GM12873 (cell line): ENCODE measurements at regions not wholly inside any gene's neighbourhood (a gene's known extent, or its start where the extent isn't known, plus 50 kb on each side); places are given as distances from the start of the nearest gene placed in this dataset.

ENCODE experiments used
- TF ChIP-seq, protein P1 (sequence below): IDR thresholded peaks from 2 replicates; pipeline ENCODE4 v1.5.1; 2012; ENCODE audit warnings: low read depth, mild to moderate bottlenecking, moderate library complexity, low read length, control low read depth; ENCODE audit not compliant: insufficient read depth; ENCODE audit errors: missing control alignments

DNA sequence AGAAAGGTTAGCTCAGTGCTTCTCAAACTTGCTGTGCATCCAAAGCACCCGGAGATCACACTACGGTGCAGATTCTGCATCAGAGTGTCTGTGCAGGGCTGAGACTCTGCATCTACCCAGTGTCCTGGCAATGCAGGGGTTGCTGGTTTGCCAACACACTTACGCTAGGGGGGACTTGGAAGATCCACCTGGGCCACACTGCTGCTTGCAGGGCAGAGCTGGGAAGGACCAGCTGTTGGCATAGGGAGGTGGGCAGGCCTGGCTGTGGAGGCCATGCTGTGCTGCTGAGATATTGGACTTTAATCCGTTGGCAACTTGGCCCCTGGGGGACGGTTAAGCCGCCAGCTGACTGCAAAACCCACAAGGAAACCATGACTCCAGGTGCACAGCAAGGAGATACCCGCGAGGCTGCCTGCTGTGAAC lies 397.6 kb upstream of the HS6ST1 start:
- TF ChIP-seq, protein P1, sequence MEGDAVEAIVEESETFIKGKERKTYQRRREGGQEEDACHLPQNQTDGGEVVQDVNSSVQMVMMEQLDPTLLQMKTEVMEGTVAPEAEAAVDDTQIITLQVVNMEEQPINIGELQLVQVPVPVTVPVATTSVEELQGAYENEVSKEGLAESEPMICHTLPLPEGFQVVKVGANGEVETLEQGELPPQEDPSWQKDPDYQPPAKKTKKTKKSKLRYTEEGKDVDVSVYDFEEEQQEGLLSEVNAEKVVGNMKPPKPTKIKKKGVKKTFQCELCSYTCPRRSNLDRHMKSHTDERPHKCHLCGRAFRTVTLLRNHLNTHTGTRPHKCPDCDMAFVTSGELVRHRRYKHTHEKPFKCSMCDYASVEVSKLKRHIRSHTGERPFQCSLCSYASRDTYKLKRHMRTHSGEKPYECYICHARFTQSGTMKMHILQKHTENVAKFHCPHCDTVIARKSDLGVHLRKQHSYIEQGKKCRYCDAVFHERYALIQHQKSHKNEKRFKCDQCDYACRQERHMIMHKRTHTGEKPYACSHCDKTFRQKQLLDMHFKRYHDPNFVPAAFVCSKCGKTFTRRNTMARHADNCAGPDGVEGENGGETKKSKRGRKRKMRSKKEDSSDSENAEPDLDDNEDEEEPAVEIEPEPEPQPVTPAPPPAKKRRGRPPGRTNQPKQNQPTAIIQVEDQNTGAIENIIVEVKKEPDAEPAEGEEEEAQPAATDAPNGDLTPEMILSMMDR: no peak

DNA sequence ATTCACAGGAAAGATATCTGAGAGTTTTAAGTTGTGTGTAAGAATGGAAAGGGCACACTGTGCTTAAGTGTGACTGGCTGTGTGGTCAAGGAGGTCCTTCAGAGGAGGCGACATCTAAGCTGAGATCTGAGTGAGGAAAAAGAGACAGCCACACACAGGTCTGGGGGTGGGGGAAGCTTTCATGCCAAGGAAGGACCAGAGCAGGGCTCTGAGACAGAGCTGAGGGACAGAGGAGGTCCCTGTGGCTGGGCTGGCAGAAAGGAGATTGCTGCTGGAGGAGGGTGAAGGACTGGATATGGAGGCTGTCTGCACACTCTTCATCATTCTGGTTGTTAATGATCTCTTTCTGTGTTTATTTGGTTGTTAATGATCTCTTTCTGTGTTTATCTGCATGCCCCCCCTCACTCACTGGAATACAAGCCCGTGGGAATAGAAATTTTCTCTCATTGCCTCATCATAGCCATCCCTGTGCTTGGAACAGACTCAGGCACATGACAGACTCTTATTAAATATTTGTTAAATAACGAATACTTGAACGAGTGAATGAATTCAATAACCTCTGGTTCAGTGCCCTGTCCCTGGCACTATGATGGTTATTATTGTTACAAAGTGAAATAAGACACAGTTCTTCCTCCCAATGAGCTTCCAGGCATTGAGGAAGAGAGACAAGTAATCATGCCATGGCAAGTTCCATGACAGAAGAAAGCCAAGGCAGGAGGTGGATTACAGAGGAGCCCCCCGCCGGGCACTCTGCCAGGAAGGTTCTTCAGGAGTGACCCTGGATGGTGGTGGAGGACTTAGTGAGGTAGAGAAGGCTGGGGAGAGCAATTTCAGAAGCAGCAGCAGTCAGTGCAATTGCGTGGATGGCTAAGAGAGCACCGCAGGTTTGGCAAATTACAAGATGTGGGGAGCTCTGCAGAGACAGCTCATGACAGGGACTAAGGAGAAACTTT lies 399.4 kb upstream of the HS6ST1 start:
- TF ChIP-seq, protein P1: no peak

DNA sequence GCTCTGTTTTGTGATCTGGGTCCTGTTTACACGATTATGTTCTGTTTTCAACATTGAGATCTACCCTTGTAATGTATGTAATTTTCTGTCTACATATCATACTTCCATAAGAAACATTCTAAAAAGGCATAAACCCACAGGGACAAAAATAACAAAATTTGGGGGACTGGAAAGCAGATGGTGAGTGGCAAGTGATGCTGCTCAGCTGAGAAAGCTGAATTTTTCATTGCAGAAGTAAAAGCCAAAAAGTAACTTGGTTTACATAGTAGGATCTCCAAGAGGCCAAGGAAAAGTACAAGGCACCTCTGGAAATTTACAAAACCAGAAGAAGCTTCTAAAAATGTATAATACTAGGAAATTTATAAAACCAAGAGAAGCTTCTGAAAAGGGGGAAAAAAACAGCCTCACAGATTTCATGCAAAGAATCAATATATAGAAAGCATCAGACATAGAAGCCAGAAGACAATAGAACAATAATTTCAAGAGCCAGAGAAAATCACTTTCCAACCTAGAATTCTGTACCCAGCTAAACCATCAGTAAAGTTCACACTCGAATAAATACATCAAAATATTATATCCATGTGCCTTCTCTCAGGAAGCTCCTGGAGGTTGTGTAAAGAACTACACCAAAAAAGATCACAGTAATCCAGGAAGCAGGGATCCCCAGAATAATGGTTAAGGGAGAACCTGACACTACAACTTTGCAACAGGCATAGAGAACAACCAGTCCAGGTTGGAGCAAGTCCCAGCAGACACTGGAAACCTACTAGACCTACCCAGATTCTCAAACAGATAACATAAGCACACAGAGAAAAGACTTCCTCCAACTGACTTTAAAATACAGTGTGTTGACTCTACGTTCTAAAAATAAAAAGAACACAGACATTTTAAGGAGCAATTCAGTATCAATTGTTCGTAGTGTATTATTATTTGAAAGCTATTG lies 401.7 kb upstream of the HS6ST1 start:
- TF ChIP-seq, protein P1: no peak

DNA sequence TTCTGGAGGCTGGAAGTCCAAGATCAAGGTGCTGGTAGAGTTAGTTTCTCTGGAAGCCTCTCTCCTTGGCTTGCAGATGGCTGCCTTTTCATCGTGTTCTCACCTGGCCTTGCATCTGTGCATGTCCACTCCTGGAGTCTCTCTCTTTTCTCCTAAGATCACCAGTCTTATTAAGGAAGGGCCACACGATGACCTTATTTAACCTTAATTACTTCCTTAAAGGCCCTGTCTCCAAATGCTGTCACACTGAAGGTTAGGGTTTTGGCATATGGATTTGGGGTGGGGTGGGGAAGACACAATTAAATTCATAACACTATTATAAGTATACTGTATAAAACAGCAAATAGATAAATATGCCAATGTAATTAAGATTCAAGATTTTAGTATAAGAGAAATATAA lies 402.4 kb upstream of the HS6ST1 start:
- TF ChIP-seq, protein P1: no peak

DNA sequence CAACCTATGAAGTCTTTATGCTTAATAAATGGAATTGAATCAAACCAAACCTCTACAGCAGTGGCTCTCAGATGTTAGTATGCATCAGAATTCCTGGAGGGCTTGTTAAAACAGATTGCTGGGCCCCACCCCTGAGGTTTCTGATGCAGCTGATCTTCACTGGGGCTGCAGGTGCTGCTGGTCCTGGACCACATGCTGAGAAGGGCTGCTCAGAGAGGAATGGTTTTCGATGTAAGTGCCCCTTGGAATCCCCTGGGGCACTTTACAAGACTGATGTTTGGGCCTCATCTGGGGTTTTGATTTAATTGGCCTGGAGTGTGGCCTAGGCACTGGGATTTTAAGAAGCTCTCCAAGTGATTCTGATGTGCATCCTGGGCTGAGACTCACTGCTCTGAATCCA lies 403.8 kb upstream of the HS6ST1 start:
- TF ChIP-seq, protein P1: no peak

DNA sequence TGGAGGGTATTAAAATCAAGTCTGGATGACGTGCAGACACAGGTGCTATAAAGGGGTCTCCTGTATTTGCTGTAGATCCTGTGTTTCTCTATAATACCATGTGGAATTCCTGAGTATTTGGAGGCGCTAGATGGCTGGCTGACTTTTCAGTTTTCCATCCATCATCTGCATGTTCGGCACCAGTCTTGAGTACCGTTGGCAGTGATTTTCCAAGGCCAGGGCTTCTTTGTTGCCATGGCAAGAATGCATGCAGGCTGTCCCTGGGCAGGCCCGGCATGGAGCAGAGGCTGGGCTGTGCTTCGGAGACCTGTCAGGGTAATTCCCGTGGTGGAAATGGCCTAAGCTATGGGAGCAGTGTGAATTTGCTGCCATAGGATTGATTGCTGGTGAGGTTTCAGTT lies 405.9 kb upstream of the HS6ST1 start:
- TF ChIP-seq, protein P1: no peak

DNA sequence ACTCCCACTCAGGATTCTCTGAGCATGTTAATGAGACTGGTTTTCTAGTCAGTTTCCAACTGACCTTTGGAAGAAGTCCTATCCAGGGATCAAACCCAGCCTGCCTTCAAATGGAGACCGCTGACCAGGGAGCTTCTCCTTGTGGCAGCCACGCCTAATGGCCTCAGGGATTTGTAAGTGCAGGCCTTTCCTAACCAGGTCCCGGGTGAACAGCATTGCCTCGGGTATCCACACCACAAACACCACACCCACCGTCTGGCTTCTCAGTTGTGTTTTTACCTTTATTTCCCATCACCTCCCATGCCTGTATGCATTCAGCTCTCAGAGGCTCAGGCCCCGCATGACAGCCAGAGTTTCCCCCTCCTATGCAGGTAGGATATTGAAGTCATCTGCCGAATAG lies 406.3 kb upstream of the HS6ST1 start:
- TF ChIP-seq, protein P1: no peak
